Gastroesophageal sphincter (tissue), 2 donors: ENCODE measurements at regions not wholly inside any gene's neighbourhood (a gene's known extent, or its start where the extent isn't known, plus 50 kb on each side); places are given as distances from the start of the nearest gene placed in this dataset.

ENCODE experiments used
- EP300 ChIP-seq: sonication (generic); formaldehyde crosslinking; IDR thresholded peaks from one replicate; pipeline ENCODE4 v1.6.1; 2017; ENCODE audit warnings: antibody characterized with exemption, mild to moderate bottlenecking
- POLR2AphosphoS5 ChIP-seq: sonication (generic); formaldehyde crosslinking; IDR thresholded peaks from one replicate; pipeline ENCODE4 v1.6.1; 2017; ENCODE audit warnings: antibody characterized with exemption

- no peak for TF ChIP-seq POLR2AphosphoS5
- TF ChIP-seq EP300: no peak
Measured at GRCh38 chr1:56302878-56303277, 276.5 kb downstream of the PLPP3 start.
